BLaER1 treated with 17β-estradiol and CSF1 and Interleukin-3, amounts not matched to agents 10 nM and 100 nM (cell line): ENCODE measurements at regions not wholly inside any gene's neighbourhood (a gene's known extent, or its start where the extent isn't known, plus 50 kb on each side); places are given as distances from the start of the nearest gene placed in this dataset.

Source experiments
- H3K27ac ChIP-seq, 11 experiments: shearing (Covaris generic); formaldehyde crosslinking; 2 replicates each; pipeline ENCODE4 v1.8.1; 2022
- H3K27me3 ChIP-seq, 11 experiments: shearing (Covaris generic); formaldehyde crosslinking; 2 replicates each; pipeline ENCODE4 v1.8.1; 2022
- H3K36me3 ChIP-seq, 11 experiments: shearing (Covaris generic); formaldehyde crosslinking; 2 replicates each; pipeline ENCODE4 v1.8.1; 2022
- H3K4me1 ChIP-seq, 10 experiments: shearing (Covaris generic); formaldehyde crosslinking; 2 replicates each; pipeline ENCODE4 v1.8.1; 2022
- H3K4me2 ChIP-seq, 11 experiments: shearing (Covaris generic); formaldehyde crosslinking; 2 replicates each; pipeline ENCODE4 v1.8.1; 2022
- H3K4me3 ChIP-seq, 10 experiments: shearing (Covaris generic); formaldehyde crosslinking; 2 replicates each; pipeline ENCODE4 v1.8.1; 2022
- H3K9ac ChIP-seq, 11 experiments: shearing (Covaris generic); formaldehyde crosslinking; 2 replicates each; pipeline ENCODE4 v1.8.1; 2022
- H3K9me3 ChIP-seq, 11 experiments: shearing (Covaris generic); formaldehyde crosslinking; replicated peaks in 1 of 11; 2 replicates each; pipeline ENCODE4 v1.8.1; 2022
- H4K20me1 ChIP-seq, 11 experiments: shearing (Covaris generic); formaldehyde crosslinking; 2 replicates each; pipeline ENCODE4 v1.8.1; 2022
- Cebpa-rat ChIP-seq, 11 experiments: shearing (Covaris generic); IDR thresholded peaks; 2 replicates each; pipeline ENCODE4 v1.8.1; 2022

- no peaks in the 10 kb centered on the region for H3K4me1 ChIP-seq
- H3K4me3 ChIP-seq: no peak overlapping the region
- no peak overlapping the region for H3K9ac ChIP-seq
- H3K4me2 ChIP-seq: no peak overlapping the region
- no peaks in the 10 kb centered on the region for H3K9me3 ChIP-seq
- H4K20me1 ChIP-seq: no peaks in the 10 kb centered on the region
- no peaks in the 10 kb centered on the region for H3K27me3 ChIP-seq
- TF ChIP-seq Cebpa-rat (IDR thresholded peaks at IDR 0.05): no peak
- no peaks in the 10 kb centered on the region for H3K36me3 ChIP-seq
- no peak overlapping the region for H3K27ac ChIP-seq
Measured at GRCh38 chr1:191895462-191896058, 262.7 kb upstream of the RGS18 start.

- Histone ChIP-seq H3K27me3 (no peaks in the 10 kb centered on the region), H3K9ac (no peak overlapping the region), H4K20me1 (no peaks in the 10 kb centered on the region), H3K4me2 (no peak overlapping the region), H3K4me1 (no peaks in the 10 kb centered on the region), H3K27ac (no peak overlapping the region), H3K9me3 (no peaks in the 10 kb centered on the region), H3K36me3 (no peaks in the 10 kb centered on the region), H3K4me3 (no peak overlapping the region)
- TF ChIP-seq Cebpa-rat (IDR thresholded peaks at IDR 0.05): no peak
Measured at GRCh38 chr1:191897134-191897533, 261.1 kb upstream of the RGS18 start.

- no peak for TF ChIP-seq Cebpa-rat (IDR thresholded peaks at IDR 0.05)
- Histone ChIP-seq H3K9ac (no peak overlapping the region), H3K27me3 (no peaks in the 10 kb centered on the region), H3K9me3 (no peaks in the 10 kb centered on the region), H3K4me1 (no peaks in the 10 kb centered on the region), H4K20me1 (no peaks in the 10 kb centered on the region), H3K4me3 (no peak overlapping the region), H3K4me2 (no peak overlapping the region), H3K36me3 (no peaks in the 10 kb centered on the region), H3K27ac (no peak overlapping the region)
Measured at GRCh38 chr1:191901651-191902050, 256.6 kb upstream of the RGS18 start.

GRCh38 chr1:191904991-191905390 is 253.3 kb upstream of the RGS18 start:
- H3K9me3 ChIP-seq: peaks cover 0 to 17% (median 12%) of the 10 kb centered on the region in 11 experiments; a peak in 13 of 22 replicates
- no peak for TF ChIP-seq Cebpa-rat (IDR thresholded peaks at IDR 0.05)
- H3K27ac ChIP-seq: no peak overlapping the region
- H3K4me1 ChIP-seq: no peaks in the 10 kb centered on the region
- no peaks in the 10 kb centered on the region for H3K36me3 ChIP-seq
- H3K4me2 ChIP-seq: no peak overlapping the region
- H3K9ac ChIP-seq: no peak overlapping the region
- no peak overlapping the region for H3K4me3 ChIP-seq
- no peaks in the 10 kb centered on the region for H3K27me3 ChIP-seq
- no peaks in the 10 kb centered on the region for H4K20me1 ChIP-seq

- no peaks in the 10 kb centered on the region for H3K27me3 ChIP-seq
- no peaks in the 10 kb centered on the region for H4K20me1 ChIP-seq
- no peak for TF ChIP-seq Cebpa-rat (IDR thresholded peaks at IDR 0.05)
- H3K4me2 ChIP-seq: no peak overlapping the region
- no peaks in the 10 kb centered on the region for H3K36me3 ChIP-seq
- H3K9ac ChIP-seq: no peak overlapping the region
- H3K27ac ChIP-seq: no peak overlapping the region
- no peaks in the 10 kb centered on the region for H3K4me1 ChIP-seq
- H3K9me3 ChIP-seq: peaks cover 0 to 17% (median 12%) of the 10 kb centered on the region in 11 experiments; a peak in 13 of 22 replicates
- no peak overlapping the region for H3K4me3 ChIP-seq
Measured at GRCh38 chr1:191905781-191906180, 252.5 kb upstream of the RGS18 start.

- Histone ChIP-seq H3K27ac (no peak overlapping the region), H3K9me3 (peaks cover 0 to 17% (median 12%) of the 10 kb centered on the region in 11 experiments; a peak in 13 of 22 replicates), H3K4me2 (no peak overlapping the region), H3K4me1 (no peaks in the 10 kb centered on the region), H3K36me3 (no peaks in the 10 kb centered on the region), H3K9ac (no peak overlapping the region), H3K4me3 (no peak overlapping the region), H4K20me1 (no peaks in the 10 kb centered on the region), H3K27me3 (no peaks in the 10 kb centered on the region)
- TF ChIP-seq Cebpa-rat (IDR thresholded peaks at IDR 0.05): no peak
Measured at GRCh38 chr1:191907121-191907520, 251.1 kb upstream of the RGS18 start.

- Histone ChIP-seq H3K9ac (no peak overlapping the region), H4K20me1 (no peaks in the 10 kb centered on the region), H3K27me3 (no peaks in the 10 kb centered on the region), H3K4me2 (no peak overlapping the region), H3K9me3 (peaks cover 0 to 17% (median 12%) of the 10 kb centered on the region in 11 experiments; a peak in 13 of 22 replicates), H3K4me1 (no peaks in the 10 kb centered on the region), H3K4me3 (no peak overlapping the region), H3K36me3 (no peaks in the 10 kb centered on the region), H3K27ac (no peak overlapping the region)
- TF ChIP-seq Cebpa-rat (IDR thresholded peaks at IDR 0.05): no peak
Measured at GRCh38 chr1:191910245-191910644, 248.0 kb upstream of the RGS18 start.

GRCh38 chr1:191912517-191912916 is 245.7 kb upstream of the RGS18 start:
- Histone ChIP-seq H3K9ac (no peak overlapping the region), H4K20me1 (no peaks in the 10 kb centered on the region), H3K27me3 (no peaks in the 10 kb centered on the region), H3K27ac (no peak overlapping the region), H3K4me3 (no peak overlapping the region), H3K9me3 (peaks cover 0 to 17% (median 12%) of the 10 kb centered on the region in 11 experiments; a peak in 13 of 22 replicates), H3K4me1 (no peaks in the 10 kb centered on the region), H3K36me3 (no peaks in the 10 kb centered on the region), H3K4me2 (no peak overlapping the region)
- no peak for TF ChIP-seq Cebpa-rat (IDR thresholded peaks at IDR 0.05)

GRCh38 chr1:191913260-191913977 is 244.8 kb upstream of the RGS18 start:
- H3K9me3 ChIP-seq: peaks cover 0 to 13% (median 7%) of the 10 kb centered on the region in 11 experiments; a peak in 13 of 22 replicates
- no peaks in the 10 kb centered on the region for H4K20me1 ChIP-seq
- H3K36me3 ChIP-seq: no peaks in the 10 kb centered on the region
- no peak for TF ChIP-seq Cebpa-rat (IDR thresholded peaks at IDR 0.05)
- no peak overlapping the region for H3K9ac ChIP-seq
- no peak overlapping the region for H3K27ac ChIP-seq
- no peak overlapping the region for H3K4me2 ChIP-seq
- H3K27me3 ChIP-seq: no peaks in the 10 kb centered on the region
- no peak overlapping the region for H3K4me3 ChIP-seq
- H3K4me1 ChIP-seq: no peaks in the 10 kb centered on the region

GRCh38 chr1:191929383-191929782 is 228.9 kb upstream of the RGS18 start:
- H3K27me3 ChIP-seq: no peaks in the 10 kb centered on the region
- H3K4me2 ChIP-seq: no peak overlapping the region
- peaks cover 0 to 10% (median 0%) of the 10 kb centered on the region in 11 experiments; a peak in 3 of 22 replicates for H3K9me3 ChIP-seq
- H3K9ac ChIP-seq: no peak overlapping the region
- H3K27ac ChIP-seq: no peak overlapping the region
- no peaks in the 10 kb centered on the region for H3K36me3 ChIP-seq
- H3K4me3 ChIP-seq: no peak overlapping the region
- no peak for TF ChIP-seq Cebpa-rat (IDR thresholded peaks at IDR 0.05)
- H4K20me1 ChIP-seq: no peaks in the 10 kb centered on the region
- no peaks in the 10 kb centered on the region for H3K4me1 ChIP-seq
